ENCODE measurements at regions not wholly inside any gene's neighbourhood (a gene's known extent, or its start where the extent isn't known, plus 50 kb on each side); places are given as distances from the start of the nearest gene placed in this dataset.
"Not testable (repeated sequence)": the region's sequence is repeated elsewhere in the genome, so short reads cannot be mapped to it uniquely, and the experiment has no call there.

- H3K4me1 ChIP-seq; H3K9me3 ChIP-seq (replicated peaks); H3K4me3 ChIP-seq: not testable (repeated sequence)
Observed at GRCh38 chr5:20784755-20785154, 796.8 kb upstream of the CDH18 start.

GRCh38 chr5:20783484-20783883, 795.5 kb upstream of the CDH18 start:
- not testable (repeated sequence) for H3K27me3 ChIP-seq; H3K4me1 ChIP-seq; H3K36me3 ChIP-seq; DNase-seq; H3K4me3 ChIP-seq; H3K9me3 ChIP-seq (replicated peaks); H3K27ac ChIP-seq

More at GRCh38 chr5:20784755-20785154, 796.8 kb upstream of the CDH18 start:
- not testable (repeated sequence) for DNase-seq, H3K36me3 ChIP-seq, H3K27me3 ChIP-seq, H3K27ac ChIP-seq

GRCh38 chr5:20771338-20771737, 783.3 kb upstream of the CDH18 start:
- H3K4me1 ChIP-seq; H3K36me3 ChIP-seq; H3K27me3 ChIP-seq; DNase-seq; H3K9me3 ChIP-seq (replicated peaks); H3K4me3 ChIP-seq; H3K27ac ChIP-seq: not testable (repeated sequence)

GRCh38 chr5:20765074-20765473, 777.1 kb upstream of the CDH18 start:
- H3K27ac ChIP-seq; H3K36me3 ChIP-seq; H3K9me3 ChIP-seq (replicated peaks); H3K4me3 ChIP-seq; H3K27me3 ChIP-seq; H3K4me1 ChIP-seq; DNase-seq: not testable (repeated sequence)

- not testable (repeated sequence) for H3K4me3 ChIP-seq; H3K36me3 ChIP-seq; H3K27ac ChIP-seq; H3K27me3 ChIP-seq; DNase-seq; H3K9me3 ChIP-seq (replicated peaks); H3K4me1 ChIP-seq
Observed at GRCh38 chr5:20759459-20759858, 771.5 kb upstream of the CDH18 start.

GRCh38 chr5:20752179-20752578, 764.2 kb upstream of the CDH18 start:
- DNase-seq; H3K27me3 ChIP-seq; H3K27ac ChIP-seq; H3K4me1 ChIP-seq; H3K9me3 ChIP-seq (replicated peaks); H3K4me3 ChIP-seq; H3K36me3 ChIP-seq: not testable (repeated sequence)

GRCh38 chr5:20735715-20736114, 747.7 kb upstream of the CDH18 start:
- H3K4me1 ChIP-seq; H3K27me3 ChIP-seq; H3K9me3 ChIP-seq (replicated peaks); H3K27ac ChIP-seq; DNase-seq; H3K4me3 ChIP-seq; H3K36me3 ChIP-seq: not testable (repeated sequence)

GRCh38 chr5:20732223-20732622, 744.2 kb upstream of the CDH18 start:
- H3K4me3 ChIP-seq; H3K4me1 ChIP-seq; H3K36me3 ChIP-seq; H3K27ac ChIP-seq; H3K27me3 ChIP-seq; H3K9me3 ChIP-seq (replicated peaks); DNase-seq: not testable (repeated sequence)

GRCh38 chr5:20721286-20721685, 733.3 kb upstream of the CDH18 start:
- H3K27ac ChIP-seq; H3K9me3 ChIP-seq (replicated peaks); H3K4me1 ChIP-seq; H3K27me3 ChIP-seq; H3K4me3 ChIP-seq; DNase-seq; H3K36me3 ChIP-seq: not testable (repeated sequence)

- H3K4me1 ChIP-seq; DNase-seq; H3K36me3 ChIP-seq; H3K4me3 ChIP-seq; H3K9me3 ChIP-seq (replicated peaks); H3K27ac ChIP-seq; H3K27me3 ChIP-seq: not testable (repeated sequence)
Observed at GRCh38 chr5:20711520-20712155, 723.6 kb upstream of the CDH18 start.

- H3K27ac ChIP-seq; DNase-seq; H3K4me1 ChIP-seq; H3K27me3 ChIP-seq; H3K9me3 ChIP-seq (replicated peaks); H3K4me3 ChIP-seq; H3K36me3 ChIP-seq: not testable (repeated sequence)
Observed at GRCh38 chr5:20707634-20708033, 719.6 kb upstream of the CDH18 start.

- H3K36me3 ChIP-seq, result no peaks in the 10 kb centered on the region
- DNase-seq, result no peak
Observed at GRCh38 chr5:20694121-20694520, 706.1 kb upstream of the CDH18 start.

GRCh38 chr5:20692913-20693312, 704.9 kb upstream of the CDH18 start:
- Histone ChIP-seq H3K27ac (no peak overlapping the region), H3K36me3 (no peaks in the 10 kb centered on the region), H3K4me3 (no peak overlapping the region), H3K9me3 (replicated peaks) (no peaks in the 10 kb centered on the region), H3K27me3 (no peaks in the 10 kb centered on the region), H3K4me1 (no peaks in the 10 kb centered on the region)
- no peak for DNase-seq

More at GRCh38 chr5:20694121-20694520, 706.1 kb upstream of the CDH18 start:
- Histone ChIP-seq H3K27ac (no peak overlapping the region), H3K4me3 (no peak overlapping the region), H3K9me3 (replicated peaks) (no peaks in the 10 kb centered on the region), H3K4me1 (no peaks in the 10 kb centered on the region), H3K27me3 (no peaks in the 10 kb centered on the region)

- no peak overlapping the region for H3K4me3 ChIP-seq
- H3K9me3 ChIP-seq (replicated peaks), result no peaks in the 10 kb centered on the region
- DNase-seq, result no peak
- no peaks in the 10 kb centered on the region for H3K36me3 ChIP-seq
- H3K27me3 ChIP-seq, result no peaks in the 10 kb centered on the region
- no peaks in the 10 kb centered on the region for H3K4me1 ChIP-seq
- H3K27ac ChIP-seq, result no peak overlapping the region
Observed at GRCh38 chr5:20683241-20683940, 695.4 kb upstream of the CDH18 start.

GRCh38 chr5:20680718-20681302, 692.8 kb upstream of the CDH18 start:
- no peak for DNase-seq
- H3K4me1 ChIP-seq, result no peaks in the 10 kb centered on the region

GRCh38 chr5:20678814-20679298, 690.9 kb upstream of the CDH18 start:
- Histone ChIP-seq H3K36me3 (no peaks in the 10 kb centered on the region), H3K9me3 (replicated peaks) (no peaks in the 10 kb centered on the region), H3K27me3 (no peaks in the 10 kb centered on the region), H3K27ac (no peak overlapping the region), H3K4me3 (no peak overlapping the region), H3K4me1 (no peaks in the 10 kb centered on the region)
- no peak for DNase-seq

More at GRCh38 chr5:20680718-20681302, 692.8 kb upstream of the CDH18 start:
- Histone ChIP-seq H3K27ac (no peak overlapping the region), H3K36me3 (no peaks in the 10 kb centered on the region), H3K9me3 (replicated peaks) (no peaks in the 10 kb centered on the region), H3K4me3 (no peak overlapping the region), H3K27me3 (no peaks in the 10 kb centered on the region)

Measured in SJCRH30 (cell line).